Retina (tissue), 1 donor: ENCODE measurements at regions not wholly inside any gene's neighbourhood (a gene's known extent, or its start where the extent isn't known, plus 50 kb on each side); places are given as distances from the start of the nearest gene placed in this dataset.
"Not testable (repeated sequence)": the region's sequence is repeated elsewhere in the genome, so short reads cannot be mapped to it uniquely, and the experiment has no call there.

Source experiments
- DNase-seq: peaks from one replicate; pipeline ENCODE4 v3.0.0-alpha.2; 2016

- DNase-seq: no peak
Measured at GRCh38 chr10:63675171-63675570, 154.0 kb downstream of the REEP3 start.

- no peak for DNase-seq
Measured at GRCh38 chr10:63677001-63677400, 155.8 kb downstream of the REEP3 start.

GRCh38 chr10:63680545-63680944 is 159.3 kb downstream of the REEP3 start:
- not testable (repeated sequence) for DNase-seq

- DNase-seq: no peak
Measured at GRCh38 chr10:63681993-63682697, 160.9 kb downstream of the REEP3 start.

GRCh38 chr10:63682698-63683052 is 161.5 kb downstream of the REEP3 start:
- DNase-seq: not testable (repeated sequence)

- DNase-seq: no peak
Measured at GRCh38 chr10:63683223-63683622, 162.0 kb downstream of the REEP3 start.

DNA sequence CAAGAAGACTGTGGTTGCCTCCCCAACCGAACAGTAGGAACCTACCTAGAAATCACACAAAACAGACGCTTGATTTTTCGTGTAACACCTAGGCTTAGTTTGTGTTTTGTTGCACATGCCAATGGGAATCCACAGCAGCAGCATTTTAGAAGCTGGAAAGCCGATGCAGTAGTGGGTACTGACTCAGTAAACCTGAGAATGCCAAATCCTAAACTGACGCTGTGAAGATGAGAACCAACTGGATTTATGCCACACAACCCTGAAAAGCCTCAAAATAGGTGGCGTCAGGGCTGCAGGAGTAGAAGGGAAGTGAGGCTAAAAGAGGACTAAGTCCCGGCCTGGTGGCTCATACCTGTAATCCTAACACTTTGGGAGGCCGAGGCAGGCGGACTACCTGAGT is 162.5 kb downstream of the REEP3 start:
- no peak for DNase-seq

DNA sequence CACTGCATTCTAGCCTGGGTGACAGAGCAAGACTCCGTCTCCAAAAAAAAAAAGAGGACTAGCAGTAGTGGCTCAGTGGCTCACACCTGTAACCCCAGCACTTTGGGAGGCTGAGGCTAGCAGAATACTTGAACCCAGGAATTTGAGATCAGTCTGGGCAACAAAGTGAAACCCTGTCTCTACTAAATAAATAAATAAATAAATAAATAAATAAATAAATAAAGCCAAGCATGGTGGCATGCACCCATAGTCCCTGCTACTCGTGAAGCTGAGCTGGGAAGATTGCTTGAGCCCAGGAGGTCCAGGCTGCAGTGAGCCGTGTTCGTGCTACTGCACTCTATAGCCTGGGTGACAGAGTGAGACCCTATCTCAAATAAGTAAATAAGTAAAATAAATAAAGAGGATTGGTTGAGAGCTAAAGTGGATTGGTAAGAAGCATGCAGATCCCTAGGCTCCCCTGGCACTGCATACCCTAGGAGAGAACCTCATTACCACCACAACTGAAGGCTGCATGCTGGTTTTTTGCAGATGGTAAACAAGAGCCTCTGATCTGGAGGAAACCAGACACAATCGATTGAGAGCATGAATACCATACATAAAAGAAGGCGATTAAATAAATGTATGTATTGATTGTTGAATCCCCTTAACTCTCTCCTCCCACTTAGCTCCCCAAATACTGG is 163.2 kb downstream of the REEP3 start:
- DNase-seq: no peak

DNA sequence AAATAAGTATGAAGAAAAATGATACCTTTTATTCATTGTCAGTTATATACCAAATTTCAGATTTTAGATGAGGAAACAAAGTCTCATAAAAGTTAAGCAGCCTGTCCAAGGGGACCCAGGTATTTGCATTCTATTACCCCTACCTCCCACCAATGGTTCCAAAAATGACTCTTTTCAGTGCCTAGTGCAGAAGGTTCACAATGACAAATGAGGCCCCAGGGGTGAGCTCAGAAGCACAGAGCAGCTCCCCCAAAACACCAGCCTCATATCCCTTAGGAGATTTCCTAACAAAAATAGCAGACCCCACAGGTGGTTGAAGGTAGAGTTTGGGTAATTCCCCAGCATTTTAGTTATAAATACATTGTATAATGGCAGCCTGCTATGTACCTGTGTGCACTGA is 168.6 kb downstream of the REEP3 start:
- no peak for DNase-seq

GRCh38 chr10:63692220-63692896 is 171.2 kb downstream of the REEP3 start:
- DNase-seq: no peak

GRCh38 chr10:63693021-63693420 is 171.8 kb downstream of the REEP3 start:
- DNase-seq: not testable (repeated sequence)

GRCh38 chr10:63696205-63696604 is 175.0 kb downstream of the REEP3 start:
- DNase-seq: no peak

DNA sequence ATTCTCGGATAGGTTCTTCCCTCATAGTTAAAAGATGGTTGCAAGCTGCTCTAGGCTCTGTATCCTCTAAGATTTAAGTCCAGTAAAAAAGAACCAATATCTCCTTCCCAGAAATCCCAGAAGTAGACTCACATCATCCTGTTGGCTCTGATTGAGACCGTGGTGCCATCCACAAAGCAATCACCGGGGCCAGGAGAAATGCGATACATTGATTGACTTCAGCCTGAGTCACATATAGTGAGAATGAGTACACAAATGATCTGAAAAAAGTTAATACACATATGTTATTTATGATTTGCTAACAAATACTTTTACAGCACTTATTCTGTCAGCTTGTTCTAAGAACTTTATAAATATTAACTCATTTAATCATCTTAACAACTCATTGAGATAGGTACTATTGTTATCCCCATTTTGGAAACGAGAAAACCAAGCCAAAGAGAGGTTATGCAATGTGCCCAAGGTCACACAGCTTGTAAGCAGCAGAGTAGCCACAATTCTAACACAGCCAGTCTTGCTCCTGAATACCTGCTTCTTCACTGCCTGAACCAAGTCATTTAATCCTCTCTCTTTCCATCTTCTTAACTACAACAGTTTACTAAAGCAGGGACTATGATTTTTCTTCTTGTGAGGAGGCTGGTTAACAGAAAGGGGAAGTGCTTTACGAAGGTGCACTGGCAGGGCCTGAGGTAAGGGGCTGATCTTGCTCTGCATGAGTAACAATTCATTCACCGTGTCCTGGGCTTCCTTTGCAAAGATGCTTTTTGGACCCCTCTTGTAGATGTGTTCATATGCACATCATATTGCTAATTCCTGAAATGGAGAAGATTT is 177.0 kb downstream of the REEP3 start:
- DNase-seq: no peak

- no peak for DNase-seq
Measured at GRCh38 chr10:63698787-63699150, 177.6 kb downstream of the REEP3 start.

- no peak for DNase-seq
Measured at GRCh38 chr10:63699785-63700613, 178.8 kb downstream of the REEP3 start.

DNA sequence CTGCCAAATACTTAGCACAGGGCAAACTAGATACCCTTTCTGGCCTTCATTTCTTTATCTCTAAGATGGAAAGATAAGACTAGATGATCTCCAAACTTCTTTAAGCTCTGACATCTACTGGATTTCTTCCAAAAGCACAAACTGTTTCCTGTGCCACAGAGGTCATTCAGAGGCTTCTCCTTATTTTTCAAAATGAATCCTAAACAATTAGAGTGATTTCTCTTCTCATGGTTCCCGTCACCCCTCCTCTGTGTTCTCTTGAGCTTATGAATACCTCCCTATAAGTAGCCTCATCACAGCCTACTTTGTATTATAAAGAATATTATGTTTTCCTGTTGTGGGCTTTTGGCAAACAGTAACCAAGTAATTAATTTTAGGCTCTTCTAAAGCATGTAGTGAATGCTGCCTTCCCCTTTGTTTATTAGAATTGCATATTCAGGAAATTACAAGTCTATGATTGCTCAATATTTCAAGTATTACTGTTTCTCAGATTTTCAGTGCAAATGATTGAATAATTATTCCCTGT is 179.5 kb downstream of the REEP3 start:
- DNase-seq: no peak

DNA sequence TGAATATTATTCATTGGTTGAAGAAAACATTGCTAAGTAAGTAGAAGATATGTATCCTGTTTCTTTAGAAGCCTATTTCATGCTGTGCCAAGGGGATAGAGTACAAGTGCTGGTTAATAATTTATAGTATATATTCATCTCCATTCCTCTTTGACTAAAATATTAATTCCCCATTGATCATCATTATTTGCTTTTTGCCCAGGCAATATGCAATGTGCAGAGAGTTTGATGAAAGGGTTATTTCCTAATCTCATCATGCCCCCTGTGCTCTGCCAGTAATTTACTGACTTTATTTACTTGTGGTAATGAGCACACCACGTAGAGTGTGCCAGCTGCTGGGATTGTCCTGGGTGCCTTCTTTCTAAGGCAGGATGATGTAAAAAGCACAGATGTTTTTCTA is 180.9 kb downstream of the REEP3 start:
- DNase-seq: no peak

- DNase-seq: no peak
Measured at GRCh38 chr10:63703113-63703670, 182.0 kb downstream of the REEP3 start.

GRCh38 chr10:63703740-63704345 is 182.6 kb downstream of the REEP3 start:
- no peak for DNase-seq

DNA sequence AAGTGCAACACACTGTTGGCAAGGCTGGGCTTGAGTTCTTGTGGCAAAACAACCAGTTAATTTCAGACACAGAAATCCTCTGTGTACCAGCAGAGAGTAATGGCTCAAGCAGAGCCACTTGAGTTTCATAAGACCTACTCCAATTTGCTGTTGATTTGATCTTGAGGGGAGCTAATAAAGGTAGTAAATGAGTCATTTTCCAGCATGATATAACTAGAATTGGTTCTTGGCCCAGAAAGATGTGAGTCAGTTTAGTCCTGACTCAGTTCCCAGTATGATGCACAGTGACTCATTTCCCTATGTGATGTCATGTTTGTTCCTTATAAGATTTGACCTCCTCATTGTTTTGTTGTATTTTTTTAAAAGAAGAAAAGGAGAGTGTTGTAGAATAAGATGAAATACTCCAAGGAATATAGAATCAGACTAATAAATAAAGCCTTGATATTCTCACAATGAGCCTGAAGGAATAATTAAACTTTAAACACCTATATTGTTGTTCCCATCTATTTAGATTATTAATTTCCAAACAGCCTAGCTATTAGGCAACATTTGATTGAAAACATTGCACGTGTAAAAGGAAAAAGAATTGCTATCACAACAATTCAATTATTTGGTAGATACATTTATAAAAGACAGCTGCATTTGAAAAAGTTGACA is 186.2 kb downstream of the REEP3 start:
- DNase-seq: no peak

GRCh38 chr10:63708421-63708820 is 187.2 kb downstream of the REEP3 start:
- DNase-seq: no peak
